OCI-LY1 (cell line): ENCODE measurements at regions not wholly inside any gene's neighbourhood (a gene's known extent, or its start where the extent isn't known, plus 50 kb on each side); places are given as distances from the start of the nearest gene placed in this dataset.

Source experiments
- H2AFZ ChIP-seq: fragments of 200-600 bp; sonication (generic), shearing (Covaris generic); 2 replicates; pipeline ENCODE4 v1.6.0; 2014; ENCODE audit warnings: antibody characterized with exemption, mild to moderate bottlenecking, low read length
- H3F3A ChIP-seq: fragments of 200-600 bp; sonication (generic), shearing (Covaris generic); 2 replicates; pipeline ENCODE4 v1.6.0; 2014; ENCODE audit warnings: mild to moderate bottlenecking, antibody characterized with exemption, low read length, moderate library complexity; ENCODE audit not compliant: insufficient read depth
- H3K27ac ChIP-seq: fragments of 200-600 bp; sonication (generic); 2 replicates; pipeline ENCODE4 v1.5.1; 2014; ENCODE audit warnings: low read length, mixed run types, mild to moderate bottlenecking, low read depth; ENCODE audit not compliant: poor library complexity, severe bottlenecking
- H3K27me3 ChIP-seq: fragments of 200-600 bp; sonication (generic); 2 replicates; pipeline ENCODE4 v1.6.0; 2014; ENCODE audit warnings: antibody characterized with exemption, mild to moderate bottlenecking, low read length, moderate library complexity; ENCODE audit not compliant: insufficient read depth
- H3K36me3 ChIP-seq: fragments of 200-600 bp; sonication (generic); 2 replicates; pipeline ENCODE4 v1.6.1; 2014; ENCODE audit warnings: mild to moderate bottlenecking, antibody characterized with exemption, low read length, moderate library complexity, mixed read lengths; ENCODE audit not compliant: insufficient read depth
- H3K4me1 ChIP-seq: fragments of 200-600 bp; sonication (generic); 2 replicates; pipeline ENCODE4 v1.5.1; 2014; ENCODE audit warnings: mild to moderate bottlenecking, low read length, moderate library complexity; ENCODE audit not compliant: insufficient read depth, severe bottlenecking
- H3K4me2 ChIP-seq: fragments of 200-600 bp; sonication (generic), shearing (Covaris generic); 2 replicates; pipeline ENCODE4 v1.6.1; 2014; ENCODE audit warnings: low read length
- H3K4me3 ChIP-seq: fragments of 200-600 bp; sonication (generic); 2 replicates; pipeline ENCODE4 v1.5.1; 2014; ENCODE audit warnings: low read length, low read depth, mild to moderate bottlenecking, mixed read lengths; ENCODE audit not compliant: poor library complexity, severe bottlenecking
- H3K79me2 ChIP-seq: fragments of 200-600 bp; shearing (Covaris generic); 2 replicates; pipeline ENCODE4 v1.6.1; 2016; ENCODE audit warnings: mixed run types, low read length, mixed read lengths; ENCODE audit not compliant: insufficient read depth
- H3K9ac ChIP-seq: fragments of 200-600 bp; sonication (generic), shearing (Covaris generic); 2 replicates; pipeline ENCODE4 v1.6.1; 2014; ENCODE audit warnings: mild to moderate bottlenecking, low read length, mixed read lengths
- H3K9me2 ChIP-seq: fragments of 200-600 bp; sonication (generic), shearing (Covaris generic); 2 replicates; pipeline ENCODE4 v1.6.1; 2014; ENCODE audit warnings: low read depth, mild to moderate bottlenecking, low read length, mixed read lengths
- H3K9me3 ChIP-seq: fragments of 200-600 bp; shearing (Covaris generic); 2 replicates; pipeline ENCODE4 v1.6.1; 2014; ENCODE audit warnings: low read length, mixed read lengths
- H4K20me1 ChIP-seq: fragments of 200-600 bp; sonication (generic), shearing (Covaris generic); 2 replicates; pipeline ENCODE4 v1.6.0; 2016; ENCODE audit warnings: mild to moderate bottlenecking, low read length; ENCODE audit not compliant: insufficient read depth
- CTCF ChIP-seq: fragments of 200-600 bp; sonication (generic), shearing (Covaris generic); IDR thresholded peaks from 2 replicates; pipeline ENCODE4 v1.5.1; 2017; ENCODE audit warnings: mild to moderate bottlenecking, antibody characterized with exemption, low read length, moderate library complexity, mixed read lengths
- EZH2 ChIP-seq: fragments of 200-600 bp; sonication (generic), shearing (Covaris generic); IDR thresholded peaks from 2 replicates; pipeline ENCODE4 v1.8.0; 2017; ENCODE audit warnings: borderline replicate concordance, mixed run types, mild to moderate bottlenecking, antibody characterized with exemption, low read length, moderate library complexity, mixed read lengths

GRCh38 chr14:87065366-87065765 lies 927.6 kb downstream of the GALC start:
- no peaks in the 10 kb centered on the region for H3K36me3 ChIP-seq
- TF ChIP-seq EZH2 (no peak), CTCF (no peak)
- no peak overlapping the region for H2AFZ ChIP-seq
- no peak overlapping the region for H3K4me3 ChIP-seq
- H3K27ac ChIP-seq, result no peak overlapping the region
- H3K9me3 ChIP-seq, result no peaks in the 10 kb centered on the region
- H3K4me2 ChIP-seq, result no peak overlapping the region
- H3K9me2 ChIP-seq, result no peaks in the 10 kb centered on the region
- no peaks in the 10 kb centered on the region for H3K79me2 ChIP-seq
- no peaks in the 10 kb centered on the region for H4K20me1 ChIP-seq
- no peaks in the 10 kb centered on the region for H3F3A ChIP-seq
- no peaks in the 10 kb centered on the region for H3K4me1 ChIP-seq
- H3K9ac ChIP-seq, result no peak overlapping the region
- no peaks in the 10 kb centered on the region for H3K27me3 ChIP-seq

- Histone ChIP-seq H3K27me3 (no peaks in the 10 kb centered on the region), H3F3A (no peaks in the 10 kb centered on the region), H2AFZ (no peak overlapping the region), H3K36me3 (no peaks in the 10 kb centered on the region), H3K79me2 (no peaks in the 10 kb centered on the region), H3K9ac (no peak overlapping the region), H3K4me3 (no peak overlapping the region), H3K4me2 (no peak overlapping the region), H3K9me2 (no peaks in the 10 kb centered on the region), H3K4me1 (no peaks in the 10 kb centered on the region), H3K27ac (no peak overlapping the region), H4K20me1 (no peaks in the 10 kb centered on the region), H3K9me3 (no peaks in the 10 kb centered on the region)
- no peak for TF ChIP-seq CTCF
- TF ChIP-seq EZH2, result no peak
These were observed 929.8 kb downstream of the GALC start for GRCh38 chr14:87063181-87063580.

GRCh38 chr14:87060405-87060804 lies 932.6 kb downstream of the GALC start:
- H2AFZ ChIP-seq, result no peak overlapping the region
- H3K4me3 ChIP-seq, result no peak overlapping the region
- H3K79me2 ChIP-seq, result no peaks in the 10 kb centered on the region
- no peaks in the 10 kb centered on the region for H3F3A ChIP-seq
- no peak for TF ChIP-seq EZH2
- TF ChIP-seq CTCF, result no peak
- H3K9me3 ChIP-seq, result no peaks in the 10 kb centered on the region
- no peaks in the 10 kb centered on the region for H4K20me1 ChIP-seq
- H3K9me2 ChIP-seq, result no peaks in the 10 kb centered on the region
- H3K4me1 ChIP-seq, result no peaks in the 10 kb centered on the region
- no peak overlapping the region for H3K27ac ChIP-seq
- H3K4me2 ChIP-seq, result no peak overlapping the region
- no peak overlapping the region for H3K9ac ChIP-seq
- H3K36me3 ChIP-seq, result no peaks in the 10 kb centered on the region
- no peaks in the 10 kb centered on the region for H3K27me3 ChIP-seq
